ENCODE measurements at regions not wholly inside any gene's neighbourhood (a gene's known extent, or its start where the extent isn't known, plus 50 kb on each side); places are given as distances from the start of the nearest gene placed in this dataset.

GRCh38 chr13:70932511-70932910 is 824.3 kb upstream of the KLHL1 start:
- Histone ChIP-seq H3K27me3 (no peaks in the 10 kb centered on the region), H3K4me1 (no peaks in the 10 kb centered on the region), H3K4me3 (no peak overlapping the region), H3K9me3 (no peaks in the 10 kb centered on the region), H3K27ac (no peak overlapping the region), H3K36me3 (no peaks in the 10 kb centered on the region)
- no peak for TF ChIP-seq CTCF (IDR thresholded peaks at IDR 0.05)
- ATAC-seq, result no peak
- intact Hi-C loops (cut with DNase I), result no loop called here
- FAIRE-seq, result no peak
- WGBS, 2 donors, result 78 to 85% methylated on average over 3 of the region's 3 CpGs
- no peak for DNase-seq

- intact Hi-C loops (cut with DNase I), result no loop called here
- Histone ChIP-seq H3K9me3 (no peaks in the 10 kb centered on the region), H3K4me1 (no peaks in the 10 kb centered on the region), H3K4me3 (no peak overlapping the region), H3K27me3 (no peaks in the 10 kb centered on the region), H3K36me3 (no peaks in the 10 kb centered on the region), H3K27ac (no peak overlapping the region)
- 81 to 82% methylated on average over 38 of the region's 38 CpGs for WGBS, 2 donors
- ATAC-seq (no peak), FAIRE-seq (no peak), DNase-seq (peak in 2 of 6 donors; percentile 22 to 60)
- TF ChIP-seq CTCF (IDR thresholded peaks at IDR 0.05), result no peak
Observed at GRCh38 chr13:70923863-70924752, 815.9 kb upstream of the KLHL1 start.

DNA sequence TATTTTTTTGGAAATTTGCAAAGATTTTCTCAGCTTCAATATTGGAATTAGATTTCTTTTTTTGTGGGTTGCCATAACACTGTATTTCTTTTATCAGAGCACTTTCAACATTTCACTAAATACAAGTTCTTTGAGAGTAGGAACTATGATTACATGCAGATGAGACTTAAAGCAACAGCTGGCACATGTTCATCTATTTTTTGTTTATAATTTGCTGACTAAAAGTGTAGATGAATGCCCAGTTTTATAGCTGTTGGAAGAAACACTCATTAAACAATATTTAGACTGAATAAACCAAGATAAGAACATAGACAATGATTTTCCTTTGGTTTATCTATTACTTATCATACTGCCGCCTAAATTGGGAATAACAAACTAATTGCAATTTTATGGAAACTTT is 803.0 kb upstream of the KLHL1 start:
- H3K4me3 ChIP-seq, result no peak overlapping the region
- no peak for TF ChIP-seq CTCF (IDR thresholded peaks at IDR 0.05)
- WGBS, 2 donors, result 30 to 52% methylated on average over 1 of the region's 1 CpG
- DNase-seq (no peak), ATAC-seq (no peak), FAIRE-seq (no peak)
- no peak overlapping the region for H3K27ac ChIP-seq
- H3K4me1 ChIP-seq, result peaks cover 0 to 5% (median 0%) of the 10 kb centered on the region in 3 donors
- no peaks in the 10 kb centered on the region for H3K27me3 ChIP-seq
- H3K36me3 ChIP-seq, result no peaks in the 10 kb centered on the region
- H3K9me3 ChIP-seq, result no peaks in the 10 kb centered on the region
- intact Hi-C loops (cut with DNase I), result no loop called here

- Histone ChIP-seq H3K4me3 (no peak overlapping the region), H3K4me1 (no peaks in the 10 kb centered on the region), H3K27ac (no peak overlapping the region), H3K9me3 (no peaks in the 10 kb centered on the region), H3K27me3 (no peaks in the 10 kb centered on the region), H3K36me3 (no peaks in the 10 kb centered on the region)
- TF ChIP-seq CTCF (IDR thresholded peaks at IDR 0.05), result no peak
- DNase-seq (no peak), ATAC-seq (no peak), FAIRE-seq (no peak)
- intact Hi-C loops (cut with DNase I), result no loop called here
- 37 to 46% methylated on average over 3 of the region's 3 CpGs for WGBS, 2 donors
Observed at GRCh38 chr13:70908795-70909194, 800.5 kb upstream of the KLHL1 start.

DNA sequence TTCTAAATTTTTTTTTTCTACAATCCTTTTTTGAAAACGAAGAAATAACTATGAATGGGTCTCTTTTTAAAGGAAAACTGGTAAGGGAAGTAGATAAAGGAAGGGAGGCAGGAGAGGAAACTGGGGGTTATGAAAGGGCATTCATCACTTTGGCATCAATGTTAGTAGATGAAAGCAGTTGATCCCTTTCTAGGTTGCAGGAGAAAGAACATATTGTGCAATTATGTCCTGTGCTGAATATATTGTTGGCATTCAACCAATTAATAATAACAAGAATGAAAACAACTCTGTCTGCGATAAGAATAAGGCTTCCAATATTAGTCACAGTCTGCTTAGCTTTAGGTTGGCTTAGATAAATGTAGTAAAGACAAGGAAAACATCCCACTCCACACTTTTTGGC is 796.8 kb upstream of the KLHL1 start:
- no peaks in the 10 kb centered on the region for H3K36me3 ChIP-seq
- H3K27me3 ChIP-seq, result no peaks in the 10 kb centered on the region
- no peaks in the 10 kb centered on the region for H3K4me1 ChIP-seq
- no peak for ATAC-seq
- no peak overlapping the region for H3K4me3 ChIP-seq
- H3K9me3 ChIP-seq, result no peaks in the 10 kb centered on the region
- TF ChIP-seq CTCF (IDR thresholded peaks at IDR 0.05), result no peak
- FAIRE-seq, result no peak
- no peak overlapping the region for H3K27ac ChIP-seq
- 11 to 20% methylated on average over 2 of the region's 2 CpGs for WGBS, 2 donors
- DNase-seq, result no peak
- intact Hi-C loops (cut with DNase I), result no loop called here
